ENCODE measurements at regions not wholly inside any gene's neighbourhood (a gene's known extent, or its start where the extent isn't known, plus 50 kb on each side); places are given as distances from the start of the nearest gene placed in this dataset.
"Not testable (repeated sequence)": the region's sequence is repeated elsewhere in the genome, so short reads cannot be mapped to it uniquely, and the experiment has no call there.

GRCh38 chr2:107146181-107146580 lies 260.2 kb upstream of the ST6GAL2 start:
- Mint-ChIP-seq H3K9me3 (ENCODE audit: insufficient read depth) (peaks cover 5% of the 10 kb centered on the region), H3K36me3 (ENCODE audit: low read depth) (no peaks in the 10 kb centered on the region), H3K4me3 (no peak overlapping the region), H3K27ac (no peak overlapping the region), H3K27me3 (ENCODE audit: low read depth) (no peaks in the 10 kb centered on the region), H3K4me1 (ENCODE audit: low read depth) (no peaks in the 10 kb centered on the region)
- ATAC-seq = no peak
- CTCF ChIA-PET = no interaction called here
- POLR2A ChIA-PET = no interaction called here
- no peak for DNase-seq

- CTCF ChIA-PET, POLR2A ChIA-PET, DNase-seq: not testable (repeated sequence)
Observed at GRCh38 chr2:107146645-107147044, 260.7 kb upstream of the ST6GAL2 start.

GRCh38 chr2:107148055-107148454 lies 262.1 kb upstream of the ST6GAL2 start:
- H3K4me3 Mint-ChIP-seq = no peak overlapping the region
- no peaks in the 10 kb centered on the region for H3K9me3 Mint-ChIP-seq (ENCODE audit: insufficient read depth)
- ATAC-seq (no peak), DNase-seq (no peak)
- no peaks in the 10 kb centered on the region for H3K4me1 Mint-ChIP-seq (ENCODE audit: low read depth)
- H3K36me3 Mint-ChIP-seq (ENCODE audit: low read depth) = no peaks in the 10 kb centered on the region
- ChIA-PET CTCF (no interaction called here), POLR2A (no interaction called here)
- H3K27me3 Mint-ChIP-seq (ENCODE audit: low read depth) = no peaks in the 10 kb centered on the region
- no peak overlapping the region for H3K27ac Mint-ChIP-seq

More at GRCh38 chr2:107146645-107147044, 260.7 kb upstream of the ST6GAL2 start:
- H3K4me3 Mint-ChIP-seq; H3K36me3 Mint-ChIP-seq (ENCODE audit: low read depth); ATAC-seq; H3K4me1 Mint-ChIP-seq (ENCODE audit: low read depth); H3K9me3 Mint-ChIP-seq (ENCODE audit: insufficient read depth); H3K27me3 Mint-ChIP-seq (ENCODE audit: low read depth); H3K27ac Mint-ChIP-seq: not testable (repeated sequence)

- Mint-ChIP-seq H3K36me3 (ENCODE audit: low read depth) (no peaks in the 10 kb centered on the region), H3K4me3 (no peak overlapping the region), H3K4me1 (ENCODE audit: low read depth) (no peaks in the 10 kb centered on the region), H3K27me3 (ENCODE audit: low read depth) (no peaks in the 10 kb centered on the region), H3K27ac (no peak overlapping the region), H3K9me3 (ENCODE audit: insufficient read depth) (no peaks in the 10 kb centered on the region)
- ATAC-seq (no peak), DNase-seq (no peak)
- ChIA-PET POLR2A (no interaction called here), CTCF (no interaction called here)
Observed at GRCh38 chr2:107148496-107148895, 262.5 kb upstream of the ST6GAL2 start.

DNA sequence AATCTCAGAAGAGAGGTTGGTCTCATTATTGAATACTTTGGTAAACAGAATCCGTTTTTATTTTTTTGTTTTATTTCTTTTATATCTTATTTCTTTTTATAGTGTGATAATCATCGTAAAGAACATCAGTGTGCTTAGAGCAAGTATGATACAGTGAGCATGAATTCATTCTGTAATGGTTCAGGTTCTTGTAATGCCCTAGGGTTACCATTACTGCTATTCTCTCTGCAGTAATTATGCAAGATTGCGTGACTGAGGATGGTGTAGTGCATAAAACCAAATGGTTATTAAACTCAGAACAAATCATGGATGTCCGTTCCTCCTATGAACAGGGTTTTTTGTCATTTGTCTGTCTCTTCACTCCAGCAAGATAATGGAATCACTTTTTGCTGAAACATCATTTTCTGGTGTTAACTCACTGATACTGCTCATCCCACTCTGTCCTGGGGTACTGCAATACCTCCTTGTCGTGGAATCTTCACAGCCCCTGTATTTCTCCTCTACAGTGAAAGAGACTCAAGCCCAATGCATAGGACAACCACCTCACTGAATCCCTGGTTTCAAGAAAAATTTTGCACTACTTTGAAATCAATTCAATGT lies 274.8 kb upstream of the ST6GAL2 start:
- H3K4me1 Mint-ChIP-seq (ENCODE audit: low read depth) = no peaks in the 10 kb centered on the region
- H3K4me3 Mint-ChIP-seq = no peak overlapping the region
- H3K9me3 Mint-ChIP-seq (ENCODE audit: insufficient read depth) = no peaks in the 10 kb centered on the region
- H3K36me3 Mint-ChIP-seq (ENCODE audit: low read depth) = no peaks in the 10 kb centered on the region
- ATAC-seq = no peak
- no peak overlapping the region for H3K27ac Mint-ChIP-seq
- CTCF ChIA-PET = no interaction called here
- POLR2A ChIA-PET = no interaction called here
- no peak for DNase-seq
- no peaks in the 10 kb centered on the region for H3K27me3 Mint-ChIP-seq (ENCODE audit: low read depth)

- Mint-ChIP-seq H3K4me3 (no peak overlapping the region), H3K9me3 (ENCODE audit: insufficient read depth) (no peaks in the 10 kb centered on the region), H3K4me1 (ENCODE audit: low read depth) (no peaks in the 10 kb centered on the region), H3K27me3 (ENCODE audit: low read depth) (no peaks in the 10 kb centered on the region), H3K36me3 (ENCODE audit: low read depth) (no peaks in the 10 kb centered on the region), H3K27ac (no peak overlapping the region)
- no peak for ATAC-seq
- CTCF ChIA-PET = no interaction called here
- DNase-seq = no peak
- POLR2A ChIA-PET = no interaction called here
Observed at GRCh38 chr2:107168141-107168540, 282.2 kb upstream of the ST6GAL2 start.

- H3K4me1 Mint-ChIP-seq (ENCODE audit: low read depth) = no peaks in the 10 kb centered on the region
- no peaks in the 10 kb centered on the region for H3K36me3 Mint-ChIP-seq (ENCODE audit: low read depth)
- H3K27me3 Mint-ChIP-seq (ENCODE audit: low read depth) = no peaks in the 10 kb centered on the region
- ATAC-seq (no peak), DNase-seq (no peak)
- no peak overlapping the region for H3K27ac Mint-ChIP-seq
- H3K4me3 Mint-ChIP-seq = no peak overlapping the region
- no peaks in the 10 kb centered on the region for H3K9me3 Mint-ChIP-seq (ENCODE audit: insufficient read depth)
- POLR2A ChIA-PET = no interaction called here
- CTCF ChIA-PET = no interaction called here
Observed at GRCh38 chr2:107174171-107174570, 288.2 kb upstream of the ST6GAL2 start.

DNA sequence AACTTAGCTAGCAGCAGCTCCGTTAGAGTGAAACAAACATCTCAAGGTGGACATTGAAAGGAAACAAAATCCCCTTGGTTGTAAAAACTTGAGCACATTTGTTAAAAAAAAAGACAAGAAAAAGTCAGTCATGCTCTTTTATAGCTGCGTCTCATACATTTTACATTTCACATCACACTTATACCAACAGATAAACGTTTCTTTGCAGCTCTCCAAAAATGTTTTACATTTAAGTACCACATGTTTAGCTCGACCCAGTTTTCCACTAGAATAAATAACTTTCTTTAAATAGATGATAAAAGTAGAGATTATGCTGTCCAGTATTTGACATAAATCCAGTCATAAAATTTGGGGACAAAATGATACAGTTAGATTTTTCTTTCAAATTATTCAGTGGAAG lies 297.0 kb upstream of the ST6GAL2 start:
- POLR2A ChIA-PET = no interaction called here
- Mint-ChIP-seq H3K27ac (no peak overlapping the region), H3K27me3 (ENCODE audit: low read depth) (no peaks in the 10 kb centered on the region), H3K4me1 (ENCODE audit: low read depth) (no peaks in the 10 kb centered on the region), H3K36me3 (ENCODE audit: low read depth) (no peaks in the 10 kb centered on the region), H3K4me3 (no peak overlapping the region), H3K9me3 (ENCODE audit: insufficient read depth) (peaks cover 3% of the 10 kb centered on the region)
- no peak for DNase-seq
- CTCF ChIA-PET = no interaction called here
- no peak for ATAC-seq

DNA sequence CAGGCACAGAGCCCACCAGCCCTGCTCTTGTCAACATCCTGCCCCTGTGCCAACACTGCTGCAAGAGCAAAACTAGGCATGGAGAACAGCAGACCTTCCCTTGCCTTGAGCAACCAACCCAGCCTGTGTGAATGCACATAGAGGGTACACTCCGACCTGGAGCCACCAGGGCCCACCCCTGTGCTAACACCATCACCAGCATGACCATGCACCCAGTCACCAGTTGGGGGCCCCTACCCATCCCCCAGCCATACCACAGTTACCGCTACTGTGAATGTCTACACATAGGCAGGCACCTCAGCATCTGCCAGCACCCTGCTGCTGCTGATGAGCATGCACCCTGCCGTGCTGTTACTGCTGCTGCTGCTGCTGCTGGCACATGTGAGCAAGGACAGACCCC lies 301.9 kb upstream of the ST6GAL2 start:
- ChIA-PET CTCF (no interaction called here), POLR2A (no interaction called here)
- H3K27me3 Mint-ChIP-seq (ENCODE audit: low read depth) = no peaks in the 10 kb centered on the region
- H3K27ac Mint-ChIP-seq = no peak overlapping the region
- H3K4me1 Mint-ChIP-seq (ENCODE audit: low read depth) = no peaks in the 10 kb centered on the region
- peaks cover 3% of the 10 kb centered on the region for H3K9me3 Mint-ChIP-seq (ENCODE audit: insufficient read depth)
- H3K36me3 Mint-ChIP-seq (ENCODE audit: low read depth) = no peaks in the 10 kb centered on the region
- DNase-seq = no peak
- ATAC-seq = no peak
- H3K4me3 Mint-ChIP-seq = no peak overlapping the region

- Mint-ChIP-seq H3K4me3 (no peak overlapping the region), H3K27me3 (ENCODE audit: low read depth) (no peaks in the 10 kb centered on the region), H3K4me1 (ENCODE audit: low read depth) (no peaks in the 10 kb centered on the region), H3K27ac (no peak overlapping the region), H3K36me3 (ENCODE audit: low read depth) (no peaks in the 10 kb centered on the region), H3K9me3 (ENCODE audit: insufficient read depth) (no peaks in the 10 kb centered on the region)
- ChIA-PET POLR2A (no interaction called here), CTCF (no interaction called here)
- DNase-seq = no peak
- no peak for ATAC-seq
Observed at GRCh38 chr2:107195631-107196030, 309.7 kb upstream of the ST6GAL2 start.

DNA sequence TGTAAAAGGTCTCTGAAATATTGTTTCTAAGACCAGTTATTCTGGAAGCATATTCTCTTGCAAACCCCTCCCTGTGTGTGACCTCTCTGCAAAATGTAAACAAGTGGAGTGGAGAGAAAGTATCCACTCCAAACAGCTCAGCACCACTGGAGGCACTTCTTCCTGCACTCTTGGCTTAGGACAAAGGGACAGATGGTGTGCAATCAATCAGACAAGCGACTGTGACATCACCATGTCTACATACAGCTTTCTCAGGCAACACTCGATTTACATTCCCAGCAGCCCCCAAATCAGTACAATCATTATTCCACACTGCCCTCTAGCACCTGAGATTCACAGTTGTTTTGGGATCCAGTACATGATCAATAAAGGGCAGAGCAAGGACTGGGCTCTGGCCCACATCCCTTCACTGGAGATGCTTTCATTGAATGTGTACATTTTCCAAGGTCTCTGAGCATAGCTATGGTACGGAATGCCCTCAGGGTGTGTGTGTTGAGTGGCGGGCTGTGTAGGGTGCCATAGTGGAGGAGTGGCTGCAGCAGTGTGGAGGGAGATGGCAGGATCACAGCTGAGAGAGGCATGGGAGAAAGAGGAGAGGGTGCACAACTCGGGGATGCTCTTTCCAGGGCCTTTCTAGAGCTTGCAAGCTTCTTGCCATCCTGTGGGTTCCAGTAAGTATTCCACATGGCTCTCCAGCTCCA lies 311.8 kb upstream of the ST6GAL2 start:
- H3K27ac Mint-ChIP-seq = no peak overlapping the region
- H3K27me3 Mint-ChIP-seq (ENCODE audit: low read depth) = no peaks in the 10 kb centered on the region
- H3K4me1 Mint-ChIP-seq (ENCODE audit: low read depth) = no peaks in the 10 kb centered on the region
- DNase-seq (no peak), ATAC-seq (no peak)
- ChIA-PET CTCF (no interaction called here), POLR2A (no interaction called here)
- no peaks in the 10 kb centered on the region for H3K9me3 Mint-ChIP-seq (ENCODE audit: insufficient read depth)
- H3K4me3 Mint-ChIP-seq = no peak overlapping the region
- no peaks in the 10 kb centered on the region for H3K36me3 Mint-ChIP-seq (ENCODE audit: low read depth)

DNA sequence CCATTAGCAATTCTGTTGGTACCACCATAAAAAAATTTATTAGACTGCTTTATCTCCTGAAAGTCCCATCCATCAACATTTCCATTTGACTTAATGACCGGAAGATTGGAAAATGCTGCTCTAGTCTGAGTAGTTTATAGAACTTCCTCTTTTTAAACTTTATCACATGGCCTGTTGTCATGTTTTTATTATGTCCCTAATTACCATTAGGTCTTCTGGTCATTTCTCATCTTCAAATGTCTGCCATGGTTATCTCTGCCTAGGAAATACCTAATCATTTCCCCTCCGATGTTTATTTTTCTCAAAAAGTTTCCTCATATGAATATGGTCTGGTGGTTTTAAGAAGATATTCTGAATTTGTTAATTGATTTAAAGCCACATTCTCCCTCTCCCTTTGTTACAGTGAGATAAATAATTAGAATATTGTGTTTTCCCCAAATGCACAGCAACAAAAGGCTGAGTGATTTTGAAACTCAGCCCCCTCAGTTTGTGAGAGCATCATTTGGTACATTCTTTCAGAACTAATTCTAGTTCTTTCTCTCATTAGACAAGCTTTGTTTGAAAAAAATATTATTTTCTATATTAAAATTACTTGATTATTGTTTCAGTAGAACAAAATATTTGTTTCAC lies 317.1 kb upstream of the ST6GAL2 start:
- ATAC-seq (no peak), DNase-seq (no peak)
- ChIA-PET POLR2A (no interaction called here), CTCF (no interaction called here)
- Mint-ChIP-seq H3K4me1 (ENCODE audit: low read depth) (no peaks in the 10 kb centered on the region), H3K4me3 (no peak overlapping the region), H3K27me3 (ENCODE audit: low read depth) (no peaks in the 10 kb centered on the region), H3K9me3 (ENCODE audit: insufficient read depth) (no peaks in the 10 kb centered on the region), H3K36me3 (ENCODE audit: low read depth) (no peaks in the 10 kb centered on the region), H3K27ac (no peak overlapping the region)

Data from activated CD8-positive, alpha-beta T cell treated with anti-CD3 and anti-CD28 coated beads, Interleukin-2, amount 10 ng/mL, durations not matched to agents 7 days and 5 days (primary cell).